ENCODE measurements at regions not wholly inside any gene's neighbourhood (a gene's known extent, or its start where the extent isn't known, plus 50 kb on each side); places are given as distances from the start of the nearest gene placed in this dataset.
"Not testable (repeated sequence)": the region's sequence is repeated elsewhere in the genome, so short reads cannot be mapped to it uniquely, and the experiment has no call there.

- no peak for DNase-seq
These were observed 855.6 kb upstream of the PIK3C3 start for GRCh38 chr18:41099451-41099850.

- DNase-seq: no peak
These were observed 858.5 kb upstream of the PIK3C3 start for GRCh38 chr18:41096504-41096903.

GRCh38 chr18:41077076-41077475 is 878.0 kb upstream of the PIK3C3 start:
- DNase-seq: no peak

DNA sequence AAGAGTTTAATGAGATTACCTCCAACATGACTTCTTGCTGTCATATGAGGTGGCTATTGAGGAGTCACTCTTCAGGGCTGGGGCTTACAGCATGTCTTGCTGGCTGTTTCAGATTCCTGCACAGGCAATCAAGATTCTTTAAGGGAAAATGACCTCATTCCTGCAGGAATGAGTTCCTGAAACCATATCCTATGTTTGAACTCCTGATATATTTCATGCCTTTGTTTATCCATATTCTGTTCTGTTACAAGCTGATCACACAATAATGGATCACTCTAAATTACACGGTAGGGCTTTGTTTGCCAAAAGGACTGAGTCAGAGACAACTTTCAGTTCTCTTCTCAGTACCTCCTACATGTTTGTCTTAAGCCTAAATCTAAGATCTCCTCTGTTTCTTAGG is 879.8 kb upstream of the PIK3C3 start:
- no peak for DNase-seq

DNA sequence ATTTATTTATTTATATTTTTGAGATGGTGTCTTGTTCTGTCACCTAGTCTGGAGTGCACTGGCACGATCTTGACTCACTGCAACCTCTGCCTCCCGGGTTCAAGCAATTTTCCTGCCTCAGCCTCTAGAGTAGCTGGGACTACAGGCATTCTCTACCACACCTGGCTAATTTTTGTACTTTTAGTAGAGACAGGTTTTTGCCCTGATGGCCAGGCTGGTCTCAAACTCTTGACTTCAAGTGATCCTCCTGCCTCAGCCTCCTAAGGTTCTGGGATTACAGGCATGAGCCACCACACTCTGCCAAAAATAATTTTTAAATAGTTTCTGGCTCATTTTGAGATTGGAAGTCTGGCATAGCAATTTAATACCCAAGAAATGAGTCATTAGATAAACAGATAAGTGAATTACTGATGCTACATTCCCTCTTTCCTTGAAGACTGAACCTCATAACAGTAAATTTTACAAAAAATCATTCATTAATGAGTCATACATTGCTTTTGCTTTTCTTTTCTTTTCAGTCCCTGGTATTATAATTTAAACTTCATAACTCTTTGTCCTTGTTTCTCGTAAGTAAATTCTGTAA is 881.6 kb upstream of the PIK3C3 start:
- DNase-seq: no peak

DNA sequence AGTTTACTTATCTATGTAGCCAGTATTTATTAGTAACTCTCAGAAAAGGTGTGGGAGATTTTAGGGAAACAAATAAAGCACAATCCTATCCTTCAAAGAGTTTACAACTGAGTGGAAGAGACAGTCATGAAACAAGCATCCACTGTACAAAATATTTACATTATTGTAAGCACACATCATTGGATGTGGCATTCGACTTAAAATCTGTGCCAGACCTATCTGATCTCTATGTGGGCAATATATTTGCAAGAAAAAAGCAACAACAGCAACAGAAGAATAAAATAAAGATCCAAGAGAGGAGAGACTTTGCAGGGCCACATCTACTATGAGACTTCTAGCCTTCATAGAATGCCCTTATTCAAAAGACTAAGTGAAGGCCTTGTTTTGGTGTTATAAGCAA is 882.1 kb upstream of the PIK3C3 start:
- DNase-seq: no peak

- no peak for DNase-seq
These were observed 883.2 kb upstream of the PIK3C3 start for GRCh38 chr18:41071826-41072225.

- no peak for DNase-seq
These were observed 885.9 kb upstream of the PIK3C3 start for GRCh38 chr18:41069167-41069566.

- DNase-seq: no peak
These were observed 890.1 kb upstream of the PIK3C3 start for GRCh38 chr18:41064916-41065315.

- DNase-seq: no peak
These were observed 894.1 kb upstream of the PIK3C3 start for GRCh38 chr18:41060967-41061366.

GRCh38 chr18:41059126-41059415 is 896.0 kb upstream of the PIK3C3 start:
- DNase-seq: no peak

- DNase-seq: no peak
These were observed 896.5 kb upstream of the PIK3C3 start for GRCh38 chr18:41058351-41059125.

- DNase-seq: no peak
These were observed 902.4 kb upstream of the PIK3C3 start for GRCh38 chr18:41052625-41053024.

DNA sequence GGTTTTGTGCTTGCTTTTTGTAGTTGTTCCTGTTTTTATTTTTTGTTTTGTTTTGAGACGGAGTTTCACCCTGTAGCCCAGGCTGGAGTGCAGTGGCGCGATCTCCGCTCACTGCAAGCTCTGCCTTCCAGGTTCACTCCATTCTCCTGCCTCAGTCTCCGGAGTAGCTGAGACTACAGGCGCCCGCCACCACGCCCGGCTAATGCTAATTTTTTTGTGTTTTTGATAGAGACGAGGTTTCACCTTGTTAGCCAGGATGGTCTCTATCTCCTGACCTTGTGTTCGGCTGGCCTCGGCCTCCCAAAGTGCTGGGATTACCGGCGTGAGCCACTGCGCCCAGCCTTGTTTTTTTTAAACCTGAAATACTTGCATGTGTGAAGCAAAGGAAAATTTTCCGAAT is 908.8 kb upstream of the PIK3C3 start:
- DNase-seq: not testable (repeated sequence)

GRCh38 chr18:41043876-41044275 is 911.2 kb upstream of the PIK3C3 start:
- DNase-seq: no peak

GRCh38 chr18:41042866-41043265 is 912.2 kb upstream of the PIK3C3 start:
- no peak for DNase-seq

- DNase-seq: no peak
These were observed 917.0 kb upstream of the PIK3C3 start for GRCh38 chr18:41038071-41038470.

GRCh38 chr18:41036346-41036745 is 918.7 kb upstream of the PIK3C3 start:
- DNase-seq: no peak

DNA sequence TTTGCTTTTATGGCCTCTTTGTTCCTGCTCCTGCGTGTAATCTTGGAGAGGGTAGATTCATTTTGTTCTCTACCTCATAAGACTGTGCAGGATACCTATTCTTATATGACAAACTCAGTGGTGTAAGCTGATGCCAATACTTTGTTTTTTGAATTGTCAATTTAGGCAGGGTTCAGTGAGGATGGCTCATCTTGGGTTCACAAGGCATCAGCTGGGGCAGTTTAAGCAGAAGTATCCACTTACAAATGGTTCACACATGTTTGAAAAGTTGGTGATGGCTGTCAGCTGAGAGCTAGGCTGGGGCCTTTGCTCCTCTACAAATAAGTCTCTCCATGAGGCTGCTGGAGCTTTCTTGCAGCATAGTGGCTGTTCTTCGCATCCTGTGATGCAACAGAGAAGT is 920.6 kb upstream of the PIK3C3 start:
- DNase-seq: no peak

- DNase-seq: no peak
These were observed 929.4 kb upstream of the PIK3C3 start for GRCh38 chr18:41025666-41026065.

DNA sequence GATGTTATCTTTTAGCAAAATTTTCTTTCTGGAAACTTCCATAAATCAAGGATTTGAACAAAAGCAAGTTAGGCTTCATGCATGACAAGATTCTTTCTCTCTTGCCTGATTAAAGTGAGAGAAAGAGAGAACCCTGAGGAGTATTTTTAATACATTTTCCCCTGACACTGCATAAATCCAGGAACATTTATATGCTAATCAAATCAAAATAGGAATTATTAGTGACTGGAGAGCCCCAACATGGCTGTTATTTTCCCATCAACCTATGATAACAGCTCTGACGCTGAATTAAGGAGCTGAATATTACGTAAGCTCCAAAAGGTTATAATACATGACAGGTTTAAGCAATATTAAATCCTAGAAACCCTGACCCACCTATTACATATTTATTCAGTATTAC is 930.2 kb upstream of the PIK3C3 start:
- DNase-seq: no peak

- no peak for DNase-seq
These were observed 932.5 kb upstream of the PIK3C3 start for GRCh38 chr18:41022484-41022883.

GRCh38 chr18:41021089-41021488 is 933.9 kb upstream of the PIK3C3 start:
- no peak for DNase-seq

- no peak for DNase-seq
These were observed 942.8 kb upstream of the PIK3C3 start for GRCh38 chr18:41012194-41012593.

- DNase-seq: no peak
These were observed 945.1 kb upstream of the PIK3C3 start for GRCh38 chr18:41009926-41010325.
